GM18519 (cell line): ENCODE measurements at regions not wholly inside any gene's neighbourhood (a gene's known extent, or its start where the extent isn't known, plus 50 kb on each side); places are given as distances from the start of the nearest gene placed in this dataset.

Experiments
- ATAC-seq: cut with Tn5 transposase; IDR thresholded peaks from one replicate; pipeline ENCODE4 v1.9.1; 2021; ENCODE audit warnings: mild to moderate bottlenecking, moderate library complexity; ENCODE audit not compliant: unreplicated experiment, low FRiP score

DNA sequence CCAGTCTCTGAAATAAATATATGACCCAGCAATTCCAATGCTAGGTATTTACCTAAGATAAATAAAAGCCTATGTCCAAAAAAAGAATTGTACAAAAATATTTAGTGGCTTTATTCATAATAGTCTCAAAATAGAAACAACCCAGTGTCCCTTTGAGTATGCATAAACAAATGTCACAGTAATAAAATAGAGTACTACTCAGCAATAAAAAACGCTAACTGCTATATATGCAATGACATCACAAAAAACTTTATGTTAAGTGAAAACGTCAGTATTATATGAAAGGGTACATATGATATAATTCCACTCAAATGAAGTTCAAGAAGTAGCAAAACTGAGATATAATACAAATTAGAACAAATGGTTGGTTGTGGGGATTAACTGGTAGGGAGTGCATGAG lies 286.5 kb upstream of the MAN1A1 start:
- no peak for ATAC-seq

DNA sequence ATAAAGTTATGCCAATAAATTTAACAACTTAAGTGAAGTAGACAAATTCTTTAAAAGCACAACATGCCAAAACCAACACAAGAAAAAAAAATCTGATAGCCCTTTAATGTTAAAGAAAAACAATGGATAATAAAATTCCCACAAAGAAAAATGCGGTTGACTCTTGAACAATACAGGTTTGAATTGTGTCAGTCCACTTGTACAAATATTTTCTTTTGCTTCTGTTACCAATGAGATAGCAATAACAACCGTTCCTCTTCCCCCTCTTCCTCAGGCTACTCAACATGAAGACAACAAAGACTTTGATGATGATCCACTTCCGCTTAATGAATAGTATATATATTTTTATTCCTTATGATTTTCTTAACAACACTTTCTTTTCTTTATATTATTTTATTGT lies 283.9 kb upstream of the MAN1A1 start:
- no peak for ATAC-seq

DNA sequence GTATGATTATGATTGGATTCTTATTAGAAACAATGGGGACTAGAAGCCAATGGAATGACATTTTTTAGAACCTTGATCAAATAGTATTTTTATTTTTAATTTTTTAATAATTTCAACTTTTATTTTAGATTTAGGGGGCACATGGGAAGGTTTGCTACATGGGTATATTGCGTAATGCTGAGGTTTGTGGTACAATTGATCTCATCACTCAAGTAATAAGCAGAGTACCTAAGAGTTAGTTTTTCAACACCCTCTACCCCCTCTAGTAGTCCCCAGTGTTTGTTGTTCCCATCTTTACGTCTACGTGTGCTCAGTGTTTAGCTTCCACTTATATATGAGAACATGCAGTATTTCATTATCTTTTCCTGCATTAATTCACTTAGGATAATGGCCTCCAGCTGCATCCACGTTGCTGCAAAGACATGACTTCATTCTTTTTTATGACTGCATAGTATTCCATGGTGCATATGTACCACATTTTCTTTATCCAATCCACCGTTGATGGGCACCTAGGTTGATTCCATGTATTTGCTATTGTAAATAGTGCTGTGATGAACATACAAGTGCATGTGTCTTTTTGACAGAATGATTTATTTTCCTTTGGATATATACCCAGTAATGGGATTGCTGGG lies 281.1 kb upstream of the MAN1A1 start:
- ATAC-seq, result no peak

DNA sequence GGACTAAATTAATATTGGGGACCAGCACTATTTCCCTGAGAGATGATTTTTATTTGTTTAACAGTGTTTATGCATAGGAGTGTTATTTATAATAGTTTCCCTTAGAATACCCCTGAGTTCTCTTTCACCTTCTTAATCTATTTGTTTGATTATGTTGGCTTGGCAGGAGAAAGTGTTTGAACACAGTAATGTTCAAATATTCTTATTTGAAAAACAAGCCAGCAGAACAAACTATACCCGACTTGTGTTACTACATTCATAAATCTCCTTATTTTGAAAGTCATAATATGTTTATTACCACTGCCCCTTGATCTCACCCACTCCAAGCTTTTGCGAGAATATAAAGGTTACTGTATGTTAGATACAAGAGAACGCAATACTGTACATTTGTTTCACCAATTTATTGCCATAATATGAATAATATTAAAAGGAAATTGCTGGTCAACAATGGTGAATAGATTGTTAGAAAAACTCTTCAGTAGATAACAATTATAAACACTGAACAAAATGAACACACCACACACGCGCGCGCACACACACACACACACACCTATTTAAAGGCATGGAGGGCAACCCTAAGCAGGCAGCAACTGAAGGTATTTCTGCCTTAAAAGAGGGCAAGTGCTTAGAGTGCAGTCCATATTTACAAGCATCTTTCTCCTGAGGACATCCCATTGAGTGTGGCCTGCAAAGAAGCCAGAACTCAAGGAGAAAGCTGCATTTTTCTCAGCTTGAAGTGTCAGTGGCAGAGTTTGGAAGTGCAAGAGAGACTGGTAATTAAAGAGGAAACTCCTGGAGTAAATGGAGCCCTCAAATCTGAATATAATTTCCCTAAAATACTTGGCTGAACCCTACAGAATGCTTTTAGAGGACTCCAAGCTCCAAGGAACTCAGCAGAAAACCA lies 279.4 kb upstream of the MAN1A1 start:
- ATAC-seq, result no peak

DNA sequence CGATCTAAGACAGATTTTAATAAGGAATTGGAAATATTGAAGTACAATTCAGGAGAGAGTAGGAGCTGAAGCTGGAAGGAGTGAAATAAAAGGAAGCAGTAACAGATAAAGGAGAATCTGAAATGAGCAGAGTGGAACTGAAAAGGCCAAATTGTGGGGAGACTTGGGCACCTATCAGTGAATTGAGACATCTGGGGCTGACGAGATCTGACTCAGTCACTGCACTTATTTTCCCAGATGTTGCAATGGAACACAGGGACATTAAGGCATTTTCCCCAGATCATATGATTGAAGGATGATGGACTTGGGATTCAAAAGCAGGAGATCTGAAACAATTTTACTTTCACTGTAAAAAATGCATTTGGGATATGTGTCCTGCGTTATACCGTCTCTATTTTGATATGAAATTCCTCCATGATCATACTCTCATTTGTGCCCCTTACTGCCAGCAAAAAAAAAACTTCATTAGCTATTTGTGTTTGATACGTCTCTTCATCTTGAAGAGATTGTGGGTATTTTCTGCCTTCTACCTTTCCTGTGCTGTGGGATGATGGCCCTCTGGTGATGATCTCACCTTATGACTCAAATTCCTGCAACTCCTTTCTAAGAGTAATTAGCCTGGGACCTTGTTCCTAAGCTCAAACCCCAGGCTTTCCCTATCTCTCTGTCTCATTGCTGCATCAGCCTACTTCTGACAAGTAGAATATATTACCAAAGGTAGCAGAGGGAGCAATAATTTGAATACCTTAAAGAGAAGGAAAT lies 278.5 kb upstream of the MAN1A1 start:
- ATAC-seq, result no peak

DNA sequence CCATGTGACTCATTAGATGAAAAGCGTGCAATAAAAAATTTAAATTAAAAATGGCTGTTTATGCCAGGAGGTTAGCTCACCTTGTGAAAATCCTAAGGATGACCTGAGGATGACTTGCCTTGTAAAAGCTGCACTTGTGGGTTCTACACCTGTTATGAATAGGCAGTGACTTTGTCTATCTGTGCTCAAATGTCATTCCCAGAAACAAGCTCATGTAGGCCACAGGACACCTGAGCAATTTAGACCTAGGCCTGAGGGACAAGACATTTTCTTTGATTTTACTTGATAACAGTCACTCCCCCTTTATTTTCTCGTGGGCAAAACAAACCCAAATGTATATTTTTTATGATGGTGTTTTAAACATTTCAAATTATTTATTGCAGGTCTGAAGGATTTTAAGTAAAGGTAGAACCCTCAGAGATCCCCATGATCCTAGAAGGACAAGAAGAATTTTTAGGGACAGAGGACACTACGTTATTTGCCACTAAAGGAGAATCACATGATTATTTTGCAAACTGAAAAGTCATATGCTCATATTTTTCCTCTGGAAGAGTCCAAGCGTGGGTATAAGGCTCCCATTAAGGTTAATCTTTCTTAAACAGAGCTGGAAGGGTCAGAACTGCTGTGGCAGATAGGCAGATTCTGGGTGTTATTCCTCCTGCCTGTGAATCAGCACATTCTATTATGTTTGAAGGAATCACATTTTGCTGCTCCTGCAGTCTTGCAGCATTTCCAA lies 277.5 kb upstream of the MAN1A1 start:
- no peak for ATAC-seq

DNA sequence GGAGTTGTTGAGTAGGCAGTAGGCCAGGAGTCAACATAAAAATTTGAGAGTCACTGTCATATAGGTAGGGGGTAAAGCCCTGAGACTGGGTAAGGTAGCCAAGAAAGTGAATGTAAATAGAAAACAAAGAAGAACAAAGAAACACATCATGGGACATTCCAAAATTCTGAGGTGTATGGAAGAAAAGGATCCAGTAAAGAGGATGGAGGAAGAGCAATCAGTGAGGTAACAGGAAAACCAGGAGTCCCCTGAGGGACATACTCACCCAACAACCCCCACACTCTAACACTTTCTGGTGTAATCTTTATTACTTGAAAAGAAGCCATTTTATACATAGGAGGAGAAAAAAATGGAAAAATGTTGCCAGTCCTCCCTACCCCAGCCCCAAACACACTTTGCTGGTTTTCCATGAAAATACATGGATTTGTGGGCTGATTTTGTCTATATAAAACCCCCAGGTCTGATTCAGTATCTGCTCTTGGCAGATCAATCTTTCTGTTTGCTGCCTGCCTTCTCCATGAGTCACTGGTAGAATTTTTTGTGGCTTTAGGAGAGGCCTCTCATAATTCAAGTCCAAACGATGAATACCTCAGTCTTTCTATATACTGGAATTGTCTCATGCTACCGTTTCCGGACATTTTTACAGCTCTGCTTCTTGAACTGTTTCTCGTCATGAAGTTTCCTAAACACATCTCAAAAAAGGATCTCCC lies 271.4 kb upstream of the MAN1A1 start:
- ATAC-seq, result no peak

DNA sequence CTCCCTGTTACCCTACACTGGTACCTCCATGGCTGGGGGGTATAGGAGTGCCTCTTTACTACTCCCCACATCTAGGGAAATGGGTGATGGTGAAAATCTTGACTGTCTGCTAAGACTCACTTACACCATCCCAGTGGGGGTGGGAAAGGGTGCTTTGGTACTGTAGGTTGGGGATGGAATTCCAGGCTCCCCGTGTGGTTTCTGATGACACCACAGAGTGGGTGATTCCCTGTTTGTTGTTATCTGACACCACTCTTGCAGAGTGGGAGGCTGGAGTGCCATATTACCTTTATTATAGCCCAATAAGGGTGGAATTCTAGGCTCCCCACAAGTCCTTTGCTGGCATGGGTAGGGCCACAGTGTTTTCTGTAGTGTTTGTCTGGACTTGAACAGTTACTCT lies 264.6 kb upstream of the MAN1A1 start:
- no peak for ATAC-seq

DNA sequence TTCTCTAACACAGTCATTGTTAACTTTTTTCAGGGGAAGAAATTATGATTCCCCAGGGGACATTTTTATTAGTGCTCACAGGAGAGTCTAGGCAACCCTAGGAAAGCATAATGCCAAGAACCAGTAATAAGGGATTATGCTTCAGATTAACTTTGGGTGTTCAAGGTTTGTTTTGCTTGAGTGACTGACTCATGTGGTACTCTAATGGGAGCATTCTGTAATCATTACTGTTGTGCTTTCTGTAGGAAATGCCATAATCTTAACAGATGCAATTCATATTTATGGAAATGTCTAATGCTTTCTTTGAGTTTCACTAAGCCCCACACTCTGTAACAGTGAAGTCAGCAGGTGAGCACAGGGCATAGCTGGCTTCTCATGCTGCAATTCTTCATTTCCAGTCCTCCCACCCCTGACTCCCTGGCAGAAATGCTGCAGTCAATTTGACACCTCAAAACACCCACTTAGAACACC lies 263.4 kb upstream of the MAN1A1 start:
- ATAC-seq, result no peak

DNA sequence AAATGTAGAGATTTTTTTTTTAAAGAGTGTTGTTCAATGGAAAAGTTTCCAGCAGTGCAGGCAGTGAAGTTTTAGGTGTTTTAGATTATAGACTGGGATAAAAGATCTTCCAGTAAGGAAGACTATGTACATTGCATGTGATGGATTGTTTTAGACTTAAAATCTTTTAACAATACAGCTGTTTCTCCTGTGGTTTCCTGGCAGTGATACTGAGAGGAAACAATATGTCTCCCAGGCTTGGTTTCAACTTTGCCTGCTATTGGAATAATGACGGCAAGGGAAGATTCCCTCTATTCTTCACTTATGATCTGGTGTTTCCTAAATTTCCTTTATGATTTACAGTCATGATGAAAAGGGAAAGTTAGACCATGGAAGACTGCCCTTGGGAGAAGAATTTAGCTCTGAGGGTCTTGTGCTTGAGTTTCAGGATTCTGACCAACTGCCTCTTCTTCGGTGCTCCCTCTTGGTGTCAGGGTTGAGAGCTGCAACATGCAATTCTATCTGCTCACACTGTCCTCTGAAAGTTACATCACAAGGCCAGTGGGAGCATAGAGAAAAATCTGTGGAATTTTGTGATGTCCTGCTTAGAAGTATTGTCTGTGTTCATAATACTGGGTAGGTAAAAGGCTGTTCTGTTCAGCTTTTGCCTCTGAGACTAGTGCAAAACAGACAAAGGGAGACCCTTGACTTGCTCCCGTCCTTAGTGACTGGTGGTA lies 262.8 kb upstream of the MAN1A1 start:
- no peak for ATAC-seq

DNA sequence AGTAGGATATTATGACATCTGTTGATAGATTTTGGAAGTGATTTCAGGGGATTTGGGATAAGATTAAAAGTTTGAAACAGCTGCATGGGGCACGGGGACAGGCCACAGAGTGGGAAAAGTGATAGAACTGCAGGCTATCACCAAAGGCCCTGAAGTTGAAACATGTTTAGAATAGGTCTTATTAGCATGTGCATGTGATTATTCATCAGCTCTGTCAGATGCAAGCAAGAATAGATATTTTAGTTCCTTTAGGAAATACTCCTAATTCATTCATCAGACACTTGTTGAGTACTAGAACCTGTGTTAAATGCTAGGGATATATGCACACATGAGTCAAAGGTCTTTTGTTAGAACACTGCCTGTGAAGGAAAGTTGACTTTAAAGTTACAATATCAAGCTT lies 261.2 kb upstream of the MAN1A1 start:
- ATAC-seq, result no peak

DNA sequence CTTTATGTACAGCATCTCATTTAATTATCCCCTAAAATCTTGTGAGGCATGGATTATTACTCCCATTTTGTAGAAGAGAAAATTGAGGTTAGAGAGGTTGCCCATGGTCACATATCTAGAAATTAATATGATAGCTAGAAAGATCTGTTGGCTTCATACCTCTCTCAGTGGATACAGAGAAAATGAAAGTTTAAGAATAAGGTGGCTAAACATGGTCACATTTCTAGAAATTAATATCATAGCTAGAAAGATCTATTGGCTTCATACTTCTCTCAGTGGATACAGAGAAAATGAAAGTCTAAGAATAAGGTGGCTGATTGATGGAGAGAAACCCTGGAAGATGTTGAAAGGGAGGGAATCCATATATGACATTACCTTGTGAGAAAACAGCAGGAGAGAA lies 260.7 kb upstream of the MAN1A1 start:
- ATAC-seq, result no peak

DNA sequence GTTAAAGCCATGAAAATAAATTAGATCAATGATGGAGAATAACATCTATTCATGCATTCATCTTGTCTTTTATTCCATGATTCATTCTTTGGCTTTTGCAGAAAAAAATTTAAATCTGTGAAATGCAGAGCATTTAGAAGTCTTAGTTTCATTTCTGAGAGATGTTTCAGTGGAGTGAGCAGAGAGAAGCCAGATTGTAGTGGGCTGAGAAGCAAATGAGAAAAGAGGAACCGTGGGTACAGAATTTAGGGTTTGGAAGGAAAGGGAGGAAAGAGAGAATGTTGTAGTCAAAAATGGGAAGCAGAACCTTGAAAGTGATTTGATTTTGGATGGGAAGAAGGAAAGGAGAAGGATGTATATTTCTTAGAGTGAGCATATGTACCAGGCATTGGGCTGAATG lies 260.3 kb upstream of the MAN1A1 start:
- ATAC-seq, result no peak

DNA sequence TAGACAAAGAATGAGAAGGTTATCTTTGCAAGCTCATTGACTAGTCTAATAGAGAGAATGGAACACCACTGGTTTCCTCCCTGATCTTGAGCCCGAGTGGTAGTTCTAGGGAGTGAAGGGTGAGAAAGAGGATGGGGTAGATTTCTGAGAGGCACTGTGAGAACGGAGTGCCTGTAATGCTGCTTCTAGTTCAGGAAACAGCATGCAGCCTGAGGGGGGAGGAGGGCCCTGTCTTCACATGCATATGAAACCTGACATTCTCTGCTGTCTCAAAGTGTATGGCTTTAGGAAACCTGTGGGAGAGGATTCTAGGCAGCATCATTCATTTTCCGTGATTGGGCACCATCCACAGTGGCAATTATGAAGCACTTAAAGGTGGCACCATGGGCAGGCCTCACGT lies 259.4 kb upstream of the MAN1A1 start:
- ATAC-seq, result no peak

DNA sequence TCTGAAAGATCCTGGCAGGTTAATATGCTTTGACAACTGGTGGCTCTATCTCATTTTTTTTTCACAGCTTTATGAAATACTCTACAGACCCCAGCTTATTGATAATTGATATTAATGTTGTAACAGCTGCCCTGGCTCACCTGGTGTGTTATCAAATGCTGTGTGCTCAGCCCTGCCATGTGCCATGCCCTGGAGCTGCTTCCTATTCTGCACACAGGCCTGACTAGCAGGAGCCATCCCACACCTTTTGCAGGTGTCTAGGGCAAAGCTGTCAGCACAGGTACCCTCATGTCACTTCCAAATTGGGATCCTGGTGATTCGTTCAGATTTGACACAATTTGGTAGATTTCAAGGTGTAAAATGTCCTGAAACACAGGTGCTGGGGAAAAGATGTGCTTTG lies 254.6 kb upstream of the MAN1A1 start:
- no peak for ATAC-seq

DNA sequence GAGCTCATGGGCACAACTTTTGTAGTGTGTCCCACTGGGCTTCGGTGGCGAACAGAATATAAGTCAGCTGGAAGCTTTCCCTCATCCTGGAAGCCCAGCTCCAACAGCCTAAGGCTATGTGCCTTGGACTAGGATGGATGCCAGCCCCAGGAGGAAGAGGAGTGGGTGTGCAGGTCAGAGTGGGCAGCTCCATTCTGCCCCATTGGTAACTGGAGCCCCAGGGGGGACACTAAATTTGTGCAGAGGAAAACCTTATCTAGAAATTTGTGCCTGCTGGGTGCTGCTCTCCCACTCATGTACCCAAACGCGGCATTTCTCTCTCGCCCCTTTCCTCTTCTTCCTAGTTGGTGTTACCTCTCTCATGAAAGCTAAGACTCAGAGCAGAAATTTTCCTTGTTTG lies 253.9 kb upstream of the MAN1A1 start:
- no peak for ATAC-seq

DNA sequence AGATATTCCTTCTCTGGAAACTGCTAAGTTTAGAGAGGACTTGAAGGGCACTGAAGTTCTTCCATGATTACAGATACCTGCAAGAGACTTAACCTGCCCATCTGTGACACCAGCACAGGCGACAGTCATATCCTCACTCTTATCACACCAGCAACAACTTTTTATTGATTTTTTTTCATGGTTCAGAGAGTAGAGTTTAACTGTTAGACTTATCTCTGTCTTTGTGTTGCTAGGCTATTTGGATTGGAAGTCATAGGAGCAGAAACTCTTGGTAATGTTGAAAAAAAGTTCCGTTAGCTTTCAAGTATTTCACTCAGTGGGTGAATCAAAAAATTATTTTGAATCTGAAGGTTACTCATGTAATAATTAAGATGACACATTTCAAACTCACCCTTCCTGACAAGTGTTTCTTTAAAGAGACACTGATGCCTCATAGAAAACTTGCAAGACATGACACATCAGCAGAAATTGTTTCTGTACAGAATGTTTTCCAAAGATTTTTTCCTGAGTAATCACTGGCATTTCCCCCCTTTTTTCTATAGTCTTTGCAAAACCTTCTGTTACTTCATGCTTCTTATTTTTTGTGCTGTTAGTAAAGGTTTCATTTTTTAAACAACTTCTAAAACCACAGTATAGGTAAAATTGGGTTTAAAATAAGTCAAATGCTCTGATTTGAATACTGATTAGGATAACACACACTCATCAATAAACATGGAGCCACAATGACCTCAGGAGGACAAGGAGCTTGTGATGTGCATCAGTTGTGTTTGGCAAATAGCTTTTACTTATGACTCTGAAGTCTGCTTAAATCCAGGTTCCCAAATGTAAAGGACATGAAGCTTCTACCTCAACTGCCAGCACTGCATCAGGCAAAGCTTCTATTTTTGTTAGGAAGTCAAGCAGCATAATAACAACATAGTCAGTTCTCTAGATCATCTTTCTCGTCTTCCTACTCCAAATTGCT lies 252.9 kb upstream of the MAN1A1 start:
- ATAC-seq, result no peak

DNA sequence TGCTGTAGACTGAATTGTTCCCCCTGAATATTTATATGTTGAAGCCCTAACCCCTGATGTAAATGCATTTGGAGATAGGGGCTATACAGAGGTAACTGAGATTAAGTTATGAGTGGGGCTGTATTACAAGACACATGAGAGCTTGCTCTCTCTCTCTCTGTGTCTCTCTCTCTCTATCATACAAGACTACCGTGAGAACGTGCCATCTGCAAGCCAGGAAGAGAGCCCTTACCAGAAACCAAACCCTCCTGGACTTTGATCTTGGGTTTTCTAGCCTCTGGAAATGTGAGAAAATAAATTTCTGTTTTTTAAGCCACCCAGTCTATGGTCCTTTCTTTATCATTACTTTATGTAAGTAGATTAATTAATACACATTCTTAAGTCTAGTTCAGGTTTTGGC lies 249.3 kb upstream of the MAN1A1 start:
- ATAC-seq, result no peak
